GM13976 (cell line): ENCODE measurements at regions not wholly inside any gene's neighbourhood (a gene's known extent, or its start where the extent isn't known, plus 50 kb on each side); places are given as distances from the start of the nearest gene placed in this dataset.
"Not testable (repeated sequence)": the region's sequence is repeated elsewhere in the genome, so short reads cannot be mapped to it uniquely, and the experiment has no call there.

Experiments used
- DNase-seq: peaks from one replicate; pipeline ENCODE4 v3.0.0; 2012; ENCODE audit warnings: low spot score
- in situ Hi-C: fragments of 300-500 bp; cut with MboI; formaldehyde crosslinking; loops from one replicate; pipeline ENCODE4 v1.12.0; 2022; ENCODE audit warnings: low sequenced_read_pairs, mixed read lengths, inconsistent platforms; ENCODE audit not compliant: unreplicated experiment
- TF ChIP-seq, protein P1 (sequence below): IDR thresholded peaks from 2 replicates; pipeline ENCODE4 v1.5.1; 2012; ENCODE audit warnings: borderline replicate concordance, mild to moderate bottlenecking; ENCODE audit not compliant: insufficient read depth; ENCODE audit errors: extremely low read depth, missing control alignments, control extremely low read depth

DNA sequence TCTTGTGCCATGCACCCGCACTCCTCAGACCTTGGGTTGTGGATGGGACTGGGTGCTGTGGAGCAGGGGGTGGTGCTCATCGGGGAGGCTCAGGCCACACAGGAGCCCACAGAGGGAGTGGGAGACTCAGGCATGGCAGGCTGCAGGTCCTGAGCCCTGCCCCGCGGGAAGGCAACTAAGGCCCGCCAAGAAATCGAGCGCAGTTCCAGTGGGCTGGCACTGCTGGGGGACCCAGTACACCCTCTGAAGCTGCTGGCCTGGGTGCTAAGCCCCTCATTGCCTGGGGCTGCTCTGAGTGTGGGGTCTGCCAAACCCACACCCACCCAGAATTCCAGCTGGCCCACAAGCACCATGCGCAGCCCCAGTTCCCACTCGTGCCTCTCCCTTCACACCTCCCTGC is 450.5 kb upstream of the FGF16 start:
- no peak for DNase-seq
- TF ChIP-seq, protein P1, sequence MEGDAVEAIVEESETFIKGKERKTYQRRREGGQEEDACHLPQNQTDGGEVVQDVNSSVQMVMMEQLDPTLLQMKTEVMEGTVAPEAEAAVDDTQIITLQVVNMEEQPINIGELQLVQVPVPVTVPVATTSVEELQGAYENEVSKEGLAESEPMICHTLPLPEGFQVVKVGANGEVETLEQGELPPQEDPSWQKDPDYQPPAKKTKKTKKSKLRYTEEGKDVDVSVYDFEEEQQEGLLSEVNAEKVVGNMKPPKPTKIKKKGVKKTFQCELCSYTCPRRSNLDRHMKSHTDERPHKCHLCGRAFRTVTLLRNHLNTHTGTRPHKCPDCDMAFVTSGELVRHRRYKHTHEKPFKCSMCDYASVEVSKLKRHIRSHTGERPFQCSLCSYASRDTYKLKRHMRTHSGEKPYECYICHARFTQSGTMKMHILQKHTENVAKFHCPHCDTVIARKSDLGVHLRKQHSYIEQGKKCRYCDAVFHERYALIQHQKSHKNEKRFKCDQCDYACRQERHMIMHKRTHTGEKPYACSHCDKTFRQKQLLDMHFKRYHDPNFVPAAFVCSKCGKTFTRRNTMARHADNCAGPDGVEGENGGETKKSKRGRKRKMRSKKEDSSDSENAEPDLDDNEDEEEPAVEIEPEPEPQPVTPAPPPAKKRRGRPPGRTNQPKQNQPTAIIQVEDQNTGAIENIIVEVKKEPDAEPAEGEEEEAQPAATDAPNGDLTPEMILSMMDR, result no peak
- in situ Hi-C loops, result no loop called here

- no peak for DNase-seq
- in situ Hi-C loops, result no loop called here
- TF ChIP-seq, protein P1, result no peak
Measured at GRCh38 chrX:77003530-77003929, 443.7 kb upstream of the FGF16 start.

DNA sequence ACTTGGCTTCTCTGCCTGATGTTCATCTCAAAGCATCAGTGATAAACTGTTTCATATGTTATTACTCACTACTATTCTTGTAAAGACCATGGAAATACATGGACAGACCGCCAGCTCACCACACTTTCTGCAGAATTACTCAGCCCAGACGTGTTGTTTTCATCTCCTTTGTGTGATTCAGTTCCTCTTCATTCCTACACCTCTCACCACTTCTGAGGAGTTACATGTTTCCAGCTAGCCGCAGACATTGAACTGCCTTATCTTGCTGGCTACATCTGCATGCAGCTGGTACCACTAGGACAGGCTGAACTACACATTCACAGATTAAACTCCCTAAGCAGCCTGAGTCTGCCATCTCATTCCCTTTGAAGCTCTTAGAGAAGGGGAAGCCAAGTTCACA is 443.2 kb upstream of the FGF16 start:
- DNase-seq, result no peak

GRCh38 chrX:77009691-77010090 is 437.5 kb upstream of the FGF16 start:
- DNase-seq, result no peak
- in situ Hi-C loops, result no loop called here
- TF ChIP-seq, protein P1, result no peak

More for the DNA sequence above, 443.2 kb upstream of the FGF16 start:
- in situ Hi-C loops, result no loop called here
- TF ChIP-seq, protein P1, result no peak

DNA sequence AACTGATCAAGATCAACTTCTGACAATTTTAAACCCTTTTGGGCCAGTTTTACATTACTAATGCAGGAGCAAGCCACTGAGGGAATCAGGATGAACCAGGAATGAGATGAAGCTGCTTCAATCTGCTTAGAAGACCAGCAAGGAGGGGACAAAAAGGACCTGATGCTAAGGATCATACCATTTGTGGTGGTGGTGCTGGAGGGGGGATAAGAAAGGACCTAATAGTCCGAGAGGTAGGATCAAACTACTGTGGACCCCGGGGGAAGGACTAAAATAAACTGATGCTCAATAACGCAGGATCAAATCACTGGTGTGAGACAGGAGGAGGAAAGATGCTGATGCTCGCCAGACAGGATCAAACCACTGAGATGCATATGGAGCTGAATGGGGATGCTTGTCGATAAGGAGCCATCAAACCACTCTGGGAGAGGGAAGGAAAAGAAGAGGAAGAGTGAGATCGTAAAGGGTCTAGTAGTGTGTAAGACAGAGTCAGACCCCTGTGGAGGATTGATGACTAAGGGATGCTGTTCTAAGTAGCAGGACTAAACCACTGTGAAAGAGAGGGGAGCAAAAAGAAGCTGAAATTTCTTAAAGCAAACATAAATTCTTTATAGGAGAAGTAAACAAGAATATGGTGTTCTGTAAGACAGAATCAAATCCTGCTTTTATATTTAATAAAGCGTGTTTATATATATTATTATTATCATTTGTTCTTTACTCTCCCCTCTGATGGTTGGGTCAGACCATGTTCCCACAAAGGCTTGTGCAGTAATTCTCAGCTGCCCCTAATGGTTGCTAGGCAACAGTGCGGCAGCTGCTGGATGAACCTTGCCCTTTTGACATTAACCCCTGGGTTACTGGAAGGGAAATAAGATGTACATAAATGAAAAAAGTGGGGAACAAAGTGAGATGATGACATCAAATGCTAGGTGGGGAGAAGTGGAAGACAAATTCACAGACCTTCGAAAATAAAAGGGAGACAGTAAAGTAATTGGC is 432.5 kb upstream of the FGF16 start:
- in situ Hi-C loops, result no loop called here
- TF ChIP-seq, protein P1, result no peak
- DNase-seq, result no peak

GRCh38 chrX:77017093-77017492 is 430.1 kb upstream of the FGF16 start:
- in situ Hi-C loops, result no loop called here
- TF ChIP-seq, protein P1, result no peak
- no peak for DNase-seq

GRCh38 chrX:77046180-77046810 is 400.9 kb upstream of the FGF16 start:
- in situ Hi-C loops, DNase-seq: not testable (repeated sequence)
